ENCODE measurements at regions not wholly inside any gene's neighbourhood (a gene's known extent, or its start where the extent isn't known, plus 50 kb on each side); places are given as distances from the start of the nearest gene placed in this dataset.

DNA sequence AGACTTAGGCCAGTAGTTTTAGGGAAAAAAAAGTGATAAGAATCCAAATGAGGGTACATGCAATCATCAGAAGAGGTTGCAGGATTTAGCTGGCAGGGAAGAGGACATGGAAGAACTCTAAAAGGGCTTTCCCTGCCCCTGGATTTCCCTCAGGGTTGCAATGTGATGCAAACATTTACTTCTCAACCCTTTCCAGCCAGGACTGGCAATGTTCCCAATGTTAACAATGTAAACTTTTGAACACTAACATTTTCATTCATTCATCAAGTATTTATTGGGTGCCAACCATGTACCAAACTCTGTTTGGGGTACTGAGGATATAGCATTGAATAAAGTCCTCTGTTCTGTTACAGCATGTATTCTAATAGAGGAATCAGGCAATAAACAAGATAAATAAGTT is 349.4 kb upstream of the LRRC3B start:
- H2AFZ ChIP-seq (ENCODE audit: low read length): no peak overlapping the region
- BruUV-seq (replicated peaks): no TSS peak
- H3K4me1 ChIP-seq (ENCODE audit: insufficient read depth, low read length): no peaks in the 10 kb centered on the region
- intact Hi-C loops (cut with micrococcal nuclease): no loop called here
- TF ChIP-seq EZH2 (IDR thresholded peaks at IDR 0.05; ENCODE audit: low read length, unreplicated experiment): no peak
- TF ChIP-seq, protein P1, sequence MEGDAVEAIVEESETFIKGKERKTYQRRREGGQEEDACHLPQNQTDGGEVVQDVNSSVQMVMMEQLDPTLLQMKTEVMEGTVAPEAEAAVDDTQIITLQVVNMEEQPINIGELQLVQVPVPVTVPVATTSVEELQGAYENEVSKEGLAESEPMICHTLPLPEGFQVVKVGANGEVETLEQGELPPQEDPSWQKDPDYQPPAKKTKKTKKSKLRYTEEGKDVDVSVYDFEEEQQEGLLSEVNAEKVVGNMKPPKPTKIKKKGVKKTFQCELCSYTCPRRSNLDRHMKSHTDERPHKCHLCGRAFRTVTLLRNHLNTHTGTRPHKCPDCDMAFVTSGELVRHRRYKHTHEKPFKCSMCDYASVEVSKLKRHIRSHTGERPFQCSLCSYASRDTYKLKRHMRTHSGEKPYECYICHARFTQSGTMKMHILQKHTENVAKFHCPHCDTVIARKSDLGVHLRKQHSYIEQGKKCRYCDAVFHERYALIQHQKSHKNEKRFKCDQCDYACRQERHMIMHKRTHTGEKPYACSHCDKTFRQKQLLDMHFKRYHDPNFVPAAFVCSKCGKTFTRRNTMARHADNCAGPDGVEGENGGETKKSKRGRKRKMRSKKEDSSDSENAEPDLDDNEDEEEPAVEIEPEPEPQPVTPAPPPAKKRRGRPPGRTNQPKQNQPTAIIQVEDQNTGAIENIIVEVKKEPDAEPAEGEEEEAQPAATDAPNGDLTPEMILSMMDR (conservative IDR thresholded peaks at IDR 0.05; ENCODE audit: low read depth, low read length): no peak
- TF ChIP-seq EZH2phosphoT487 (IDR thresholded peaks at IDR 0.05; ENCODE audit: borderline replicate concordance, low read length): no peak
- no peaks in the 10 kb centered on the region for H3K9me2 ChIP-seq (replicated peaks; ENCODE audit: low read length)
- H3K4me2 ChIP-seq (ENCODE audit: low read length): no peak overlapping the region
- no peak overlapping the region for H3K9ac ChIP-seq (ENCODE audit: low read length)
- H3K79me2 ChIP-seq (ENCODE audit: low read length): no peaks in the 10 kb centered on the region
- POLR2A ChIA-PET (ENCODE audit: unreplicated experiment): no interaction called here
- no peaks in the 10 kb centered on the region for H4K20me1 ChIP-seq (ENCODE audit: low read length)
- no peak for DNase-seq
- H3K27ac ChIP-seq (ENCODE audit: low read length): no peak overlapping the region
- H3K4me3 ChIP-seq (ENCODE audit: low read length): no peak overlapping the region
- peaks cover 32% of the 10 kb centered on the region for H3K9me3 ChIP-seq (ENCODE audit: low read length)
- CTCF ChIA-PET: no interaction called here
- H3K27me3 ChIP-seq (ENCODE audit: low read length): no peaks in the 10 kb centered on the region
- no peak for ATAC-seq
- H3F3A ChIP-seq (ENCODE audit: low read length, unreplicated experiment): no peaks in the 10 kb centered on the region
- no peaks in the 10 kb centered on the region for H3K36me3 ChIP-seq (ENCODE audit: low read depth, low read length)

DNA sequence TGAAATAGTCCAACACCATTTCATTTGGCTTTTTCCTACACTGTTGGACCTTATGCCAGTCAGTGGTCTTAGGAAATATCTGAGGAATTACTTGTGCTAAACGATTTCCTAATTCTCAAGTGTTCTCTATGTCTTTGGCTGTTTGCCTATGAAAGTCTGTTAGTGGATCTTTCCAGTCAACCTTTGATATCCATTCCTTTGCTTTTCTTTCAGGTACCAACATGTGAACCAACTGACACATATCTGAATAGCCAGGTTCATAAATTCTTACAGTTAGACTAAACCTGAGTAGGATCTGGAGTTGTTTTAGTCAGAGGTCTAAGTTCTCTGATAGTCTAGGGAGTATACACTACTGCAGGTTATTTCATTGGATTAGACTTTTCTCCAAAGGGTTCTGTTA is 343.5 kb upstream of the LRRC3B start:
- no TSS peak for BruUV-seq (replicated peaks)
- Histone ChIP-seq H3K4me3 (ENCODE audit: low read length) (no peak overlapping the region), H3K36me3 (ENCODE audit: low read depth, low read length) (no peaks in the 10 kb centered on the region), H3K9ac (ENCODE audit: low read length) (no peak overlapping the region), H3K27me3 (ENCODE audit: low read length) (no peaks in the 10 kb centered on the region), H3K9me3 (ENCODE audit: low read length) (peaks cover 35% of the 10 kb centered on the region), H3F3A (ENCODE audit: low read length, unreplicated experiment) (no peaks in the 10 kb centered on the region), H3K4me2 (ENCODE audit: low read length) (no peak overlapping the region), H3K79me2 (ENCODE audit: low read length) (no peaks in the 10 kb centered on the region), H4K20me1 (ENCODE audit: low read length) (no peaks in the 10 kb centered on the region), H3K27ac (ENCODE audit: low read length) (no peak overlapping the region), H3K4me1 (ENCODE audit: insufficient read depth, low read length) (no peaks in the 10 kb centered on the region), H2AFZ (ENCODE audit: low read length) (no peak overlapping the region), H3K9me2 (replicated peaks; ENCODE audit: low read length) (no peaks in the 10 kb centered on the region)
- ChIA-PET POLR2A (ENCODE audit: unreplicated experiment) (no interaction called here), CTCF (no interaction called here)
- DNase-seq: no peak
- TF ChIP-seq EZH2 (IDR thresholded peaks at IDR 0.05; ENCODE audit: low read length, unreplicated experiment) (no peak), EZH2phosphoT487 (IDR thresholded peaks at IDR 0.05; ENCODE audit: borderline replicate concordance, low read length) (no peak)
- TF ChIP-seq, protein P1 (conservative IDR thresholded peaks at IDR 0.05; ENCODE audit: low read depth, low read length): no peak
- intact Hi-C loops (cut with micrococcal nuclease): no loop called here
- no peak for ATAC-seq

DNA sequence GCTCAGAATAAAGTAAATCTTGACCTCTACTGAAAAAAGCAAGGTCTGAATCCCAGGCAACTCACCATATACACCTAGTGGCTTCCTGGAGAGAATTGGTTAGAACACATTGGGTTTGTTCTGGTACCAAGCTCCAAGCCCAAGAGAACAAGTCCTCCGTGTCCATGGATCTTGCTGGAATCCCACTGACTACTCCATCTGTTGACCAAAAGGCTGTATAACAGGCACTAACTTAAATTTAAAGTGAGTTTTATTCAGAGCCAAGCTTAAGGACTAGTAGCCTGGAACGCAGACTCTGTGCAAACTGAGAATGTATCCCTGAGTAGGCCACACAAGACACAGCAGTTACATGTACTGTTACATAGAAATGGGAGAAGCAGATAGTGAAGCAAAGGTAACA is 342.1 kb upstream of the LRRC3B start:
- Histone ChIP-seq H3K9me3 (ENCODE audit: low read length) (peaks cover 29% of the 10 kb centered on the region), H3F3A (ENCODE audit: low read length, unreplicated experiment) (no peaks in the 10 kb centered on the region), H3K4me3 (ENCODE audit: low read length) (no peak overlapping the region), H3K4me1 (ENCODE audit: insufficient read depth, low read length) (no peaks in the 10 kb centered on the region), H3K9ac (ENCODE audit: low read length) (no peak overlapping the region), H3K36me3 (ENCODE audit: low read depth, low read length) (no peaks in the 10 kb centered on the region), H3K79me2 (ENCODE audit: low read length) (no peaks in the 10 kb centered on the region), H3K9me2 (replicated peaks; ENCODE audit: low read length) (no peaks in the 10 kb centered on the region), H3K4me2 (ENCODE audit: low read length) (no peak overlapping the region), H3K27me3 (ENCODE audit: low read length) (no peaks in the 10 kb centered on the region), H2AFZ (ENCODE audit: low read length) (no peak overlapping the region), H3K27ac (ENCODE audit: low read length) (no peak overlapping the region), H4K20me1 (ENCODE audit: low read length) (no peaks in the 10 kb centered on the region)
- POLR2A ChIA-PET (ENCODE audit: unreplicated experiment): no interaction called here
- CTCF ChIA-PET: no interaction called here
- DNase-seq (no peak), ATAC-seq (no peak)
- TF ChIP-seq, protein P1 (conservative IDR thresholded peaks at IDR 0.05; ENCODE audit: low read depth, low read length): no peak
- no peak for TF ChIP-seq EZH2 (IDR thresholded peaks at IDR 0.05; ENCODE audit: low read length, unreplicated experiment)
- TF ChIP-seq EZH2phosphoT487 (IDR thresholded peaks at IDR 0.05; ENCODE audit: borderline replicate concordance, low read length): no peak
- BruUV-seq (replicated peaks): no TSS peak
- intact Hi-C loops (cut with micrococcal nuclease): no loop called here
